GM06990 (cell line): ENCODE measurements at regions not wholly inside any gene's neighbourhood (a gene's known extent, or its start where the extent isn't known, plus 50 kb on each side); places are given as distances from the start of the nearest gene placed in this dataset.

ENCODE experiments used
- DNase-seq: peaks from one replicate; pipeline ENCODE4 v3.0.0-alpha.2; 2011; ENCODE audit not compliant: insufficient read length; ENCODE audit errors: extremely low read depth
- H3K27me3 ChIP-seq: replicated peaks from 2 replicates; pipeline ENCODE4 v1.6.0; 2011; ENCODE audit warnings: low read length; ENCODE audit not compliant: control insufficient read depth, insufficient read depth
- H3K36me3 ChIP-seq: 2 replicates; pipeline ENCODE4 v1.5.1; 2011; ENCODE audit warnings: low read length; ENCODE audit not compliant: control insufficient read depth, insufficient read depth
- H3K4me3 ChIP-seq: replicated peaks from 2 replicates; pipeline ENCODE4 v1.5.1; 2011; ENCODE audit warnings: low read depth, mild to moderate bottlenecking, control low read depth, low read length
- TF ChIP-seq, protein P1 (sequence below): IDR thresholded peaks from 2 replicates; pipeline ENCODE4 v1.5.1; 2011; ENCODE audit warnings: low read length, control low read depth, mild to moderate bottlenecking, inconsistent platforms; ENCODE audit not compliant: insufficient read depth, poor library complexity, severe bottlenecking

DNA sequence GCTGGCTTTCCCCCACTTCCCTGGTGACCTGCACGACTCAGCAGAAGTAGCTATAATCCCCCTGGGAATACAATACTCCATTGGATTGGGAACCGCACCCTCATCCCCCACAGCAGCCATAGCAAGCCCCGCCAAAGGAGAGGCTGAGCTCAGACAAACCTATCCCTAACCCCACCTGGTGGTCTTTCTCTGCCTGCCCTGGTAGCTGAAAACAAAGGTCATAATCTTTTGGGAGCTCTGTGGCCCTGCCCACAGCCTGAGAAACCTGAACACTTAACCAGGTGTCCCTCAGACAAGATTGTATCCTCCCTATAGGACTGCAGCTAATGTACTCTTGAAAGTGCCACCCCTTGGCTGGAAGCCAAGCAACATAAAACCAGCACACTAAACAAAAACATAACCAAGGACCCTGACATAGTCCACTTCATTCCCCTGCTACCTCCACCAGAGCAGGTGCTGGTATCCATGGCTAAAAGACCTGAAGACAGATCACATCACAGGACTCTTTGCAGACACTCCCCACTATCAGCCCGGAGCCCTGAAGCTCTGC lies 71.6 kb upstream of the RUNX1 start:
- TF ChIP-seq, protein P1, sequence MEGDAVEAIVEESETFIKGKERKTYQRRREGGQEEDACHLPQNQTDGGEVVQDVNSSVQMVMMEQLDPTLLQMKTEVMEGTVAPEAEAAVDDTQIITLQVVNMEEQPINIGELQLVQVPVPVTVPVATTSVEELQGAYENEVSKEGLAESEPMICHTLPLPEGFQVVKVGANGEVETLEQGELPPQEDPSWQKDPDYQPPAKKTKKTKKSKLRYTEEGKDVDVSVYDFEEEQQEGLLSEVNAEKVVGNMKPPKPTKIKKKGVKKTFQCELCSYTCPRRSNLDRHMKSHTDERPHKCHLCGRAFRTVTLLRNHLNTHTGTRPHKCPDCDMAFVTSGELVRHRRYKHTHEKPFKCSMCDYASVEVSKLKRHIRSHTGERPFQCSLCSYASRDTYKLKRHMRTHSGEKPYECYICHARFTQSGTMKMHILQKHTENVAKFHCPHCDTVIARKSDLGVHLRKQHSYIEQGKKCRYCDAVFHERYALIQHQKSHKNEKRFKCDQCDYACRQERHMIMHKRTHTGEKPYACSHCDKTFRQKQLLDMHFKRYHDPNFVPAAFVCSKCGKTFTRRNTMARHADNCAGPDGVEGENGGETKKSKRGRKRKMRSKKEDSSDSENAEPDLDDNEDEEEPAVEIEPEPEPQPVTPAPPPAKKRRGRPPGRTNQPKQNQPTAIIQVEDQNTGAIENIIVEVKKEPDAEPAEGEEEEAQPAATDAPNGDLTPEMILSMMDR, result no peak
- no peaks in the 10 kb centered on the region; the same call in 1 of the 2 replicates for H3K27me3 ChIP-seq
- no peak for DNase-seq
- H3K36me3 ChIP-seq, result no peaks in the 10 kb centered on the region
- H3K4me3 ChIP-seq, result no peak overlapping the region

DNA sequence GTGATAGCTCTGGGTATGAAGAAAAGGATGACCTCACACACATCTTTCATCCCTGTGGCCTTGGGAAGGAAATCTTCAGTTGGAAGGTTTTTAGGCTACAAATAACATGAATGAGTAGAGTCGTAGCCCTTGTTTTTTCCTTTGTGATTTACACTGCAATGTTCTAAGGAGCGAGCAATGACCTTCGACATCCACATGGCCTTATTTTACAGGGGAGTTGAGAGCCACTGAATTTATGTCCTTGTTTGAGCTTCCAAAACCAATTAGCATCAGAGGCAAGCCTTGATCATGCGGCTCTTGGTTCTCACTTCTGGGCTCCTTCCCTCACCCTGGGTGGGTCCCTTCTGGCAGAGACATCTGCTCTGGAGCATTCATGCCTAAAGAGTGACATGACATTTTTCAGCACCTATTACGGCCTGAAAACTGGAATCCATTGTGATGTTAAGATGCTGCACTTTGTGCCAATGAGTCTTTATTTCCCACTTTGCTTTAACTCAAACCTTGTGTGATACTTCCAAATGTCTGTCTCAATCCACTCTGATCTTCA lies 70.5 kb upstream of the RUNX1 start:
- no peaks in the 10 kb centered on the region for H3K36me3 ChIP-seq
- TF ChIP-seq, protein P1, result no peak
- DNase-seq, result no peak
- no peak overlapping the region for H3K4me3 ChIP-seq
- no peaks in the 10 kb centered on the region; the same call in 1 of the 2 replicates for H3K27me3 ChIP-seq

- H3K36me3 ChIP-seq, result no peaks in the 10 kb centered on the region
- H3K27me3 ChIP-seq, result no peaks in the 10 kb centered on the region; the same call in 1 of the 2 replicates
- no peak overlapping the region for H3K4me3 ChIP-seq
- TF ChIP-seq, protein P1, result no peak
- DNase-seq, result no peak
Observed at GRCh38 chr21:35116777-35117176, 67.7 kb upstream of the RUNX1 start.

DNA sequence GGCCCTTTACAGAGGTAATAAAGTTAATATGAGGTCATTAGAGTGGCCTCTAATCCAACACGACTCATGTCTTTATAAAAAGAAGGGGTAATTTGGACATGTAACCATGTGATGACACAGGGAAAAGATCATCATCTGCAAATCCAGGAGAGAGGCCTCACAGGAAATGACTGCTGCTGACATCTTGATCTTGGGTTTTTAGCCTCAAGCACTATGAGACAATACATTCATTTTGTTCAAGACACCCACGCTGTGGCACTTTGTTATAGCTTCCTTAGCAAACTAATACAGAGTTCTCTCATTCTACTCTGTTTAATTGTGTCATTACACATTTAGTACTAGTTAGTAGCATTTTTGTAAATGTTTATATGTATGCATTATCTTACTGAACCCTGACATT lies 64.0 kb upstream of the RUNX1 start:
- no peak for DNase-seq
- H3K27me3 ChIP-seq, result peaks cover 3% of the 10 kb centered on the region
- no peak overlapping the region for H3K4me3 ChIP-seq
- H3K36me3 ChIP-seq, result no peaks in the 10 kb centered on the region
- TF ChIP-seq, protein P1, result no peak

GRCh38 chr21:35111321-35111930 lies 62.3 kb upstream of the RUNX1 start:
- TF ChIP-seq, protein P1, result no peak
- no peaks in the 10 kb centered on the region for H3K36me3 ChIP-seq
- H3K27me3 ChIP-seq, result peaks cover 3% of the 10 kb centered on the region
- no peak for DNase-seq
- no peak overlapping the region for H3K4me3 ChIP-seq
